H1 (cell line): ENCODE measurements at regions not wholly inside any gene's neighbourhood (a gene's known extent, or its start where the extent isn't known, plus 50 kb on each side); places are given as distances from the start of the nearest gene placed in this dataset.

Source experiments
- CTCF ChIA-PET: fragments of 300-600 bp; sonication (Branson Sonifier 250); formaldehyde crosslinking; loops from one replicate; lab custom pipeline; 2021; ENCODE audit not compliant: partially characterized antibody; lab: Charles Lee
- POLR2A ChIA-PET: fragments of 300-600 bp; sonication (Branson Sonifier 250); formaldehyde crosslinking; loops from one replicate; lab custom pipeline; 2021; ENCODE audit warnings: inconsistent platforms; ENCODE audit not compliant: partially characterized antibody; lab: Charles Lee
- DNase-seq, 2 experiments: peaks; one replicate each; pipeline versions ENCODE4 v3.0.0 to v3.0.0-alpha.2; 2010 to 2022; ENCODE audit warnings: low spot score in 2 of 2, low read depth in 1 of 2, mixed read lengths in 1 of 2
- FAIRE-seq: peaks from 2 replicates; lab custom pipeline; 2011; peaks lifted over from hg19 to GRCh38; lab: Jason Lieb, UNC
- H2AFZ ChIP-seq: 2 replicates; pipeline ENCODE4 v1.8.1; 2012; ENCODE audit warnings: low read length, inconsistent platforms
- H2AK5ac ChIP-seq: 2 replicates; pipeline ENCODE4 v1.6.1; 2013; ENCODE audit warnings: low read depth, low read length
- H2BK120ac ChIP-seq: replicated peaks from 2 replicates; pipeline ENCODE3; 2013; ENCODE audit warnings: low read depth, low read length, inconsistent platforms
- H2BK12ac ChIP-seq: 2 replicates; pipeline ENCODE4 v1.6.1; 2013; ENCODE audit warnings: low read depth, low read length
- H2BK15ac ChIP-seq: 2 replicates; pipeline ENCODE4 v1.6.1; 2013; ENCODE audit warnings: low read length
- H2BK20ac ChIP-seq: 2 replicates; pipeline ENCODE4 v1.6.1; 2013; ENCODE audit warnings: low read length
- H2BK5ac ChIP-seq: 2 replicates; pipeline ENCODE4 v1.6.1; 2013; ENCODE audit warnings: low read depth, low read length
- H3K14ac ChIP-seq: 2 replicates; pipeline ENCODE4 v1.6.1; 2013; ENCODE audit warnings: inconsistent platforms; ENCODE audit not compliant: insufficient read length
- H3K18ac ChIP-seq: 2 replicates; pipeline ENCODE4 v1.6.1; 2013; ENCODE audit warnings: low read length; ENCODE audit errors: extremely low read depth
- H3K23ac ChIP-seq: 2 replicates; pipeline ENCODE4 v1.6.1; 2013; ENCODE audit warnings: inconsistent platforms; ENCODE audit not compliant: insufficient read length
- H3K23me2 ChIP-seq: 2 replicates; pipeline ENCODE4 v1.6.1; 2013; ENCODE audit warnings: low read depth, low read length
- H3K27ac ChIP-seq: 2 replicates; pipeline ENCODE4 v1.6.1; 2011; ENCODE audit warnings: low read depth, low read length, inconsistent platforms
- H3K27me3 ChIP-seq, 4 experiments: replicated peaks in 1 of 4; 1 replicate in 1 of 4; 2 replicates in 3 of 4; pipeline versions ENCODE4 v1.6.1 to v1.8.1; 2011 to 2013; ENCODE audit warnings: low read length in 3 of 4, mild to moderate bottlenecking in 3 of 4, inconsistent platforms in 2 of 4, mixed read lengths in 2 of 4, moderate library complexity in 1 of 4; ENCODE audit not compliant: control insufficient read depth in 3 of 4, insufficient read depth in 3 of 4; ENCODE audit errors: extremely low read depth in 1 of 4
- H3K36me3 ChIP-seq, 4 experiments: 2 replicates each; pipeline versions ENCODE4 v1.6.1 to v1.8.1; 2011 to 2013; ENCODE audit warnings: mild to moderate bottlenecking in 4 of 4, low read length in 3 of 4, moderate library complexity in 2 of 4, control low read depth in 1 of 4, inconsistent platforms in 1 of 4; ENCODE audit not compliant: insufficient read depth in 4 of 4, control insufficient read depth in 2 of 4
- H3K4ac ChIP-seq: replicated peaks from 2 replicates; pipeline ENCODE3; 2013; ENCODE audit warnings: low read length, low read depth, mixed read lengths, inconsistent platforms; ENCODE audit not compliant: insufficient read length
- H3K4me1 ChIP-seq, 4 experiments: replicated peaks in 1 of 4; 1 replicate in 1 of 4; 2 replicates in 3 of 4; pipeline versions ENCODE4 v1.6.1 to v1.8.1; 2011 to 2013; ENCODE audit warnings: low read length in 3 of 4, inconsistent platforms in 2 of 4, mixed read lengths in 1 of 4; ENCODE audit not compliant: insufficient read depth in 4 of 4, control insufficient read depth in 3 of 4
- H3K4me2 ChIP-seq, 2 experiments: 2 replicates each; pipeline versions ENCODE4 v1.6.1 to v1.8.1; 2011 to 2013; ENCODE audit warnings: low read depth in 2 of 2, low read length in 2 of 2, control low read depth in 1 of 2, inconsistent platforms in 1 of 2, mild to moderate bottlenecking in 1 of 2; ENCODE audit not compliant: insufficient read depth in 1 of 2
- H3K4me3 ChIP-seq, 4 experiments: fragments of 200-600, 300-600 bp in 1 of 4; sonication (generic), shearing (Covaris generic), sonication (Bioruptor Twin) in 1 of 4; 2 replicates each; pipeline versions ENCODE4 v1.5.1 to v1.8.1; 2011 to 2016; ENCODE audit warnings: low read length in 4 of 4, low read depth in 3 of 4, control low read depth in 2 of 4, inconsistent platforms in 2 of 4, mild to moderate bottlenecking in 2 of 4, mixed read lengths in 1 of 4, moderate library complexity in 1 of 4; ENCODE audit not compliant: insufficient read depth in 2 of 4; ENCODE audit errors: extremely low read depth in 1 of 4
- H3K56ac ChIP-seq: replicated peaks from 2 replicates; pipeline ENCODE3; 2013; ENCODE audit warnings: low read depth, mild to moderate bottlenecking, mixed read lengths, low read length, inconsistent platforms; ENCODE audit not compliant: insufficient read length
- H3K79me1 ChIP-seq: 2 replicates; pipeline ENCODE4 v1.6.1; 2013; ENCODE audit warnings: low read depth, low read length, control low read depth
- H3K79me2 ChIP-seq, 2 experiments: 2 replicates each; pipeline versions ENCODE4 v1.6.1 to v1.8.1; 2012 to 2013; ENCODE audit warnings: low read length in 2 of 2, mild to moderate bottlenecking in 2 of 2, inconsistent platforms in 1 of 2; ENCODE audit not compliant: insufficient read depth in 2 of 2, control insufficient read depth in 1 of 2
- H3K9ac ChIP-seq, 4 experiments: replicated peaks in 1 of 4; 1 replicate in 1 of 4; 2 replicates in 3 of 4; pipeline versions ENCODE4 v1.6.1 to v1.8.1; 2011 to 2013; ENCODE audit warnings: low read depth in 3 of 4, low read length in 3 of 4, control low read depth in 2 of 4, mild to moderate bottlenecking in 2 of 4, moderate library complexity in 2 of 4, inconsistent platforms in 1 of 4; ENCODE audit errors: extremely low read depth in 1 of 4
- H3K9me3 ChIP-seq, 2 experiments: 2 replicates each; pipeline versions ENCODE4 v1.6.1 to v1.8.1; 2012 to 2013; ENCODE audit warnings: mild to moderate bottlenecking in 2 of 2, moderate library complexity in 2 of 2, control low read depth in 1 of 2, inconsistent platforms in 1 of 2, low read depth in 1 of 2, low read length in 1 of 2, mixed read lengths in 1 of 2; ENCODE audit not compliant: insufficient read depth in 2 of 2
- H4K20me1 ChIP-seq, 2 experiments: replicated peaks in 1 of 2; 2 replicates each; pipeline versions ENCODE3 to v1.8.1; 2011 to 2013; ENCODE audit warnings: inconsistent platforms in 2 of 2, low read length in 2 of 2, mild to moderate bottlenecking in 1 of 2; ENCODE audit not compliant: insufficient read depth in 2 of 2, control insufficient read depth in 1 of 2
- H4K5ac ChIP-seq: 2 replicates; pipeline ENCODE4 v1.6.1; 2013; ENCODE audit warnings: low read length, low read depth, mixed read lengths, inconsistent platforms; ENCODE audit not compliant: insufficient read length
- H4K8ac ChIP-seq: 2 replicates; pipeline ENCODE4 v1.8.0; 2013; ENCODE audit warnings: mild to moderate bottlenecking, moderate library complexity, low read length, inconsistent platforms; ENCODE audit not compliant: insufficient read depth; ENCODE audit errors: extremely low read depth
- H4K91ac ChIP-seq: replicated peaks from 2 replicates; pipeline ENCODE3; 2013; ENCODE audit warnings: low read length, mixed read lengths, inconsistent platforms; ENCODE audit not compliant: insufficient read length
- BACH1 ChIP-seq: IDR thresholded peaks from 2 replicates; pipeline ENCODE4 v1.6.1; 2012; ENCODE audit warnings: low read length, improper control_type of control experiment
- BCL11A ChIP-seq, 2 experiments: IDR thresholded peaks; one replicate each; pipeline ENCODE4 v1.6.1; 2011; ENCODE audit warnings: low read depth in 2 of 2, low read length in 2 of 2, mild to moderate bottlenecking in 2 of 2
- CHD1 ChIP-seq: IDR thresholded peaks from 2 replicates; pipeline ENCODE4 v1.6.1; 2012; ENCODE audit warnings: low read depth, low read length, improper control_type of control experiment
- EZH2 ChIP-seq: fragments of 200-600 bp; sonication (generic); IDR thresholded peaks from 2 replicates; pipeline ENCODE4 v1.7.1; 2012; ENCODE audit warnings: low read depth, mild to moderate bottlenecking, moderate library complexity, low read length, inconsistent platforms; ENCODE audit not compliant: severe bottlenecking
- GABPA ChIP-seq: IDR thresholded peaks from 2 replicates; pipeline ENCODE4 v1.6.1; 2011; ENCODE audit warnings: mild to moderate bottlenecking, low read length, moderate library complexity, borderline replicate concordance; ENCODE audit not compliant: insufficient read depth
- HDAC2 ChIP-seq, 2 experiments: fragments of 300-600 bp in 1 of 2; sonication (generic) in 1 of 2; IDR thresholded peaks; 2 replicates each; pipeline ENCODE4 v1.6.1; 2011 to 2012; ENCODE audit warnings: low read depth in 2 of 2, low read length in 2 of 2, mild to moderate bottlenecking in 2 of 2, moderate library complexity in 2 of 2, borderline replicate concordance in 1 of 2, inconsistent platforms in 1 of 2
- JUN ChIP-seq: IDR thresholded peaks from 2 replicates; pipeline ENCODE4 v1.6.1; 2011; ENCODE audit warnings: low read depth, mild to moderate bottlenecking, improper control_type of control experiment, low read length
- PHF8 ChIP-seq: fragments of 200-600 bp; sonication (generic); conservative IDR thresholded peaks from 2 replicates; pipeline ENCODE4 v1.7.1; 2012; ENCODE audit warnings: low read depth, mild to moderate bottlenecking, inconsistent platforms, low read length, moderate library complexity
- POLR2A ChIP-seq, 2 experiments: IDR thresholded peaks; 1 replicate in 1 of 2; 2 replicates in 1 of 2; pipeline ENCODE4 v1.6.1; 2011; ENCODE audit warnings: low read depth in 2 of 2, low read length in 2 of 2, mild to moderate bottlenecking in 2 of 2; ENCODE audit errors: control extremely low read depth in 1 of 2
- SAP30 ChIP-seq: fragments of 300-600 bp; sonication (generic); IDR thresholded peaks from 2 replicates; pipeline ENCODE4 v1.7.1; 2012; ENCODE audit warnings: low read length, moderate library complexity, mild to moderate bottlenecking, inconsistent platforms; ENCODE audit not compliant: insufficient read depth, insufficient replicate concordance
- WGBS, 2 experiments: shearing (Covaris generic) in 1 of 2; methylation state at CpG; one replicate each; pipeline versions ENCODE4 v1.1.6 to v1.1.7; 2013 to 2015; ENCODE audit warnings: low lambda C conversion rate in 2 of 2, mixed read lengths in 2 of 2, inconsistent platforms in 1 of 2, low coverage in 1 of 2, missing lambda C conversion rate in 1 of 2; ENCODE audit not compliant: insufficient replicate concordance in 2 of 2, insufficient coverage in 1 of 2, insufficient read length in 1 of 2; ENCODE audit errors: extremely low coverage in 1 of 2, missing lambda C conversion rate in 1 of 2; 5-methylcytosine and 5-hydroxymethylcytosine counted together

- no peak for DNase-seq
- Histone ChIP-seq H3K79me1 (no peaks in the 10 kb centered on the region), H3K27me3 (no peaks in the 10 kb centered on the region), H2AK5ac (no peak overlapping the region), H4K5ac (no peak overlapping the region), H3K27ac (no peak overlapping the region), H3K14ac (no peak overlapping the region), H3K4ac (no peak overlapping the region), H2AFZ (no peak overlapping the region), H3K9me3 (0 out of 4 replicates have a peak, but pooled peaks cover 0 to 5% of the 10 kb centered on the region in 2 experiments), H3K9ac (no peak overlapping the region), H2BK12ac (no peak overlapping the region), H2BK15ac (no peak overlapping the region), H4K91ac (no peak overlapping the region), H4K8ac (no peak overlapping the region), H3K4me3 (no peak overlapping the region), H3K23me2 (no peaks in the 10 kb centered on the region), H3K56ac (no peak overlapping the region), H2BK120ac (no peak overlapping the region), H4K20me1 (no peaks in the 10 kb centered on the region), H3K23ac (no peak overlapping the region), H3K4me1 (no peaks in the 10 kb centered on the region), H3K36me3 (no peaks in the 10 kb centered on the region), H2BK20ac (no peak overlapping the region), H3K18ac (no peak overlapping the region), H3K79me2 (no peaks in the 10 kb centered on the region), H3K4me2 (no peak overlapping the region), H2BK5ac (no peak overlapping the region)
- POLR2A ChIA-PET: no interaction called here
- FAIRE-seq: no peak
- CTCF ChIA-PET: interaction anchor here (0.7 to 2.0 kb wide), 10 partner anchors 9 to 267 kb away, joined by 3 to 5 read pairs (median 3); no protein-coding TSS in a partner anchor
- 66% methylated on average over 3 of the region's 3 CpGs; no CpG with 5 or more reads in 1 of the 2 experiments for WGBS, 2 experiments
- no peak for TF ChIP-seq EZH2
- TF ChIP-seq BACH1: no peak
- TF ChIP-seq JUN: no peak
- TF ChIP-seq SAP30: no peak
- TF ChIP-seq HDAC2 (IDR thresholded peaks at IDR 0.05; ENCODE audit: borderline replicate concordance in 1 of 2, low read depth in 2 of 2, low read length in 2 of 2): no peak
- TF ChIP-seq POLR2A (IDR thresholded peaks at IDR 0.05; ENCODE audit: control extremely low read depth in 1 of 2, low read depth in 2 of 2, low read length in 2 of 2): no peak
- no peak for TF ChIP-seq PHF8
- TF ChIP-seq CHD1: no peak
- TF ChIP-seq BCL11A (IDR thresholded peaks at IDR 0.05; ENCODE audit: low read depth in 2 of 2, low read length in 2 of 2): no peak
- no peak for TF ChIP-seq GABPA
Observed at GRCh38 chr5:5063533-5063953, 76.6 kb upstream of the ADAMTS16 start.
